PC-9 (cell line): ENCODE measurements at regions not wholly inside any gene's neighbourhood (a gene's known extent, or its start where the extent isn't known, plus 50 kb on each side); places are given as distances from the start of the nearest gene placed in this dataset.

Source experiments
- BruUV-seq: library from RNA; stranded (reverse); fragments of 400-500 nt; replicated peaks from 2 replicates; lab custom pipeline; 2021; lab: Mats Ljungman, UMichigan
- CTCF ChIA-PET: fragments of 300-600 bp; sonication (Branson Sonifier 250); formaldehyde crosslinking; loops from one replicate; lab custom pipeline; 2022; ENCODE audit warnings: antibody characterized with exemption; lab: Charles Lee
- POLR2A ChIA-PET: fragments of 300-600 bp; sonication (Branson Sonifier 250); formaldehyde crosslinking; loops from one replicate; lab custom pipeline; 2022; ENCODE audit warnings: antibody characterized with exemption; ENCODE audit not compliant: unreplicated experiment; lab: Charles Lee
- DNase-seq, 2 experiments: peaks; one replicate each; pipeline versions ENCODE4 v3.0.0 to v3.0.0-alpha.2; 2015 to 2022; ENCODE audit warnings: mixed read lengths in 1 of 2
- H2AFZ ChIP-seq: fragments of 200-600 bp; sonication (generic); 2 replicates; pipeline ENCODE4 v1.8.1; 2017; ENCODE audit warnings: antibody characterized with exemption
- H3F3A ChIP-seq: fragments of 200-600 bp; sonication (generic); 2 replicates; pipeline ENCODE4 v1.8.1; 2017; ENCODE audit warnings: antibody characterized with exemption, mild to moderate bottlenecking, low read depth; ENCODE audit not compliant: insufficient read depth
- H3K27ac ChIP-seq: fragments of 200-600 bp; sonication (generic); 2 replicates; pipeline ENCODE4 v1.6.1; 2016; ENCODE audit warnings: mixed run types
- H3K27me3 ChIP-seq: fragments of 200-600 bp; sonication (generic); 2 replicates; pipeline ENCODE4 v1.6.1; 2016; ENCODE audit warnings: low read depth, mixed run types; ENCODE audit not compliant: insufficient read depth
- H3K36me3 ChIP-seq: fragments of 200-600 bp; sonication (generic); 2 replicates; pipeline ENCODE4 v1.6.1; 2016; ENCODE audit warnings: low read depth, mixed run types
- H3K4me1 ChIP-seq: fragments of 200-600 bp; sonication (generic); replicated peaks from 2 replicates; pipeline ENCODE4 v1.6.1; 2016; ENCODE audit warnings: mixed run types; ENCODE audit not compliant: insufficient read depth
- H3K4me2 ChIP-seq: fragments of 200-600 bp; sonication (generic); 2 replicates; pipeline ENCODE4 v1.6.1; 2017; ENCODE audit warnings: mixed run types
- H3K4me3 ChIP-seq: fragments of 200-600 bp; sonication (generic); 2 replicates; pipeline ENCODE4 v1.6.1; 2016; ENCODE audit warnings: mixed run types
- H3K79me2 ChIP-seq: fragments of 200-600 bp; sonication (generic); 2 replicates; pipeline ENCODE4 v1.6.1; 2017; ENCODE audit warnings: low read depth, mixed run types
- H3K9me2 ChIP-seq: fragments of 200-600 bp; sonication (generic); 2 replicates; pipeline ENCODE4 v1.8.1; 2017; ENCODE audit warnings: mild to moderate bottlenecking; ENCODE audit not compliant: insufficient read depth
- H3K9me3 ChIP-seq: fragments of 200-600 bp; sonication (generic); 2 replicates; pipeline ENCODE4 v1.8.1; 2016; ENCODE audit warnings: low read depth; ENCODE audit not compliant: insufficient read depth
- H4K20me1 ChIP-seq: fragments of 200-600 bp; sonication (generic); 2 replicates; pipeline ENCODE4 v1.8.1; 2017; ENCODE audit not compliant: insufficient read depth
- EZH2 ChIP-seq: fragments of 200-600 bp; sonication (generic); IDR thresholded peaks from 2 replicates; pipeline ENCODE4 v1.8.0; 2017; ENCODE audit warnings: antibody characterized with exemption, low read depth
- intact Hi-C: fragments of 100-400 bp; cut with micrococcal nuclease; formaldehyde crosslinking; loops from one replicate; pipeline ENCODE4 v1.10.0; 2022; ENCODE audit not compliant: unreplicated experiment
- TF ChIP-seq, protein P1 (sequence below): fragments of 200-600 bp; sonication (generic); conservative IDR thresholded peaks from 2 replicates; pipeline ENCODE4 v1.6.1; 2017; ENCODE audit warnings: mixed run types, antibody characterized with exemption, mild to moderate bottlenecking, moderate library complexity

DNA sequence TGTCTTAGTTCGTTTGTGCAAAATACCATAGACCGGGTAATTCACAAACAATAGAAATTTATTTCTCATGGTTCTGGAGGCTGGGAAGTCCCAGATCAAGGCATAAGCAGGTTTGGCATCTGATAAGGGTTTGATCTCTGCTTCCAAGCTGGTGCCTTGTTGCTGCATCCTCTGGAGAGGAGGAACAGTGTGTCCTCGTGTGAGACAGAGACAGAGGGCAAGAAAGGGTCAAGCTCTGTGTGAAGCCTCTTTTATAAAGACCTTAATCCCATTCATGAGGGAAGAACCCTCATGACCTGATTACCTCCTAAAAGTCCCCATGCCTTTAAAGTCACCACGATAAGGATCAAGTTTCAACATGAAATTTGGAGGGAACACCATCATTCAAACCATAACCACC lies 55.8 kb upstream of the TANC2 start:
- Histone ChIP-seq H3K27ac (no peak overlapping the region), H3F3A (no peaks in the 10 kb centered on the region), H3K9me2 (no peaks in the 10 kb centered on the region), H3K27me3 (no peaks in the 10 kb centered on the region), H3K79me2 (no peaks in the 10 kb centered on the region), H3K4me2 (no peak overlapping the region), H2AFZ (no peak overlapping the region), H3K9me3 (peaks cover 11% of the 10 kb centered on the region; the same call in 1 of the 2 replicates), H4K20me1 (no peaks in the 10 kb centered on the region), H3K4me1 (no peaks in the 10 kb centered on the region), H3K4me3 (no peak overlapping the region), H3K36me3 (no peaks in the 10 kb centered on the region)
- intact Hi-C loops: no loop called here
- BruUV-seq: no TSS peak
- ChIA-PET CTCF (no interaction called here), POLR2A (no interaction called here)
- no peak for DNase-seq
- TF ChIP-seq, protein P1, sequence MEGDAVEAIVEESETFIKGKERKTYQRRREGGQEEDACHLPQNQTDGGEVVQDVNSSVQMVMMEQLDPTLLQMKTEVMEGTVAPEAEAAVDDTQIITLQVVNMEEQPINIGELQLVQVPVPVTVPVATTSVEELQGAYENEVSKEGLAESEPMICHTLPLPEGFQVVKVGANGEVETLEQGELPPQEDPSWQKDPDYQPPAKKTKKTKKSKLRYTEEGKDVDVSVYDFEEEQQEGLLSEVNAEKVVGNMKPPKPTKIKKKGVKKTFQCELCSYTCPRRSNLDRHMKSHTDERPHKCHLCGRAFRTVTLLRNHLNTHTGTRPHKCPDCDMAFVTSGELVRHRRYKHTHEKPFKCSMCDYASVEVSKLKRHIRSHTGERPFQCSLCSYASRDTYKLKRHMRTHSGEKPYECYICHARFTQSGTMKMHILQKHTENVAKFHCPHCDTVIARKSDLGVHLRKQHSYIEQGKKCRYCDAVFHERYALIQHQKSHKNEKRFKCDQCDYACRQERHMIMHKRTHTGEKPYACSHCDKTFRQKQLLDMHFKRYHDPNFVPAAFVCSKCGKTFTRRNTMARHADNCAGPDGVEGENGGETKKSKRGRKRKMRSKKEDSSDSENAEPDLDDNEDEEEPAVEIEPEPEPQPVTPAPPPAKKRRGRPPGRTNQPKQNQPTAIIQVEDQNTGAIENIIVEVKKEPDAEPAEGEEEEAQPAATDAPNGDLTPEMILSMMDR: no peak
- TF ChIP-seq EZH2: no peak

DNA sequence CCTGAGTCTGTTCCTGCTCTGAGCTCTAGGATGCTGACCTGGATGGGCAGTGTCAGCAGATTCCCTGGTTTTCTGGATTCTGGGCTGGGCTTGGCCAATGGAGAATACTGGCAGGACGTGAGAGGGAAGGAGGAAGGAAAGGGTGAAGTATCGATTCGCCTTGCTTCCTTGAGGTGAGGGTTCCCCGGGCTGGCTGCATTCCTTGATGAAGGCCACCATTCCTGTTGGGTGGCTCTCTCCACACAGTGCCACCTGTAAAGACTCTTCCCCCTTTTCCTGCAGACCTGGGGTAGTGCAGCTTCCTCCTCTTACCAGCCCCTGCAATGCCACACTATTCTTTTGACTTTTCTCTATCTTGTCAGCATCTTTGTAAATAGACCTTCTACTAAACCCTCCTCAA lies 58.1 kb upstream of the TANC2 start:
- Histone ChIP-seq H3K27ac (no peak overlapping the region), H3K4me1 (0 out of 2 replicates have a peak, but pooled peaks cover 2% of the 10 kb centered on the region), H3K4me2 (no peak overlapping the region), H3K9me3 (peaks cover 9% of the 10 kb centered on the region; the same call in 1 of the 2 replicates), H2AFZ (no peak overlapping the region), H3K4me3 (no peak overlapping the region), H3K79me2 (no peaks in the 10 kb centered on the region), H4K20me1 (no peaks in the 10 kb centered on the region), H3K36me3 (no peaks in the 10 kb centered on the region), H3K9me2 (no peaks in the 10 kb centered on the region), H3F3A (no peaks in the 10 kb centered on the region), H3K27me3 (no peaks in the 10 kb centered on the region)
- TF ChIP-seq, protein P1: no peak
- TF ChIP-seq EZH2: no peak
- BruUV-seq: no TSS peak
- intact Hi-C loops: no loop called here
- ChIA-PET POLR2A (interaction anchor here (0.6 kb wide), 1 partner anchor 45 kb away, joined by 3 read pairs; no protein-coding TSS in a partner anchor), CTCF (no interaction called here)
- peak in 1 of 2 experiments; percentile 15 for DNase-seq

DNA sequence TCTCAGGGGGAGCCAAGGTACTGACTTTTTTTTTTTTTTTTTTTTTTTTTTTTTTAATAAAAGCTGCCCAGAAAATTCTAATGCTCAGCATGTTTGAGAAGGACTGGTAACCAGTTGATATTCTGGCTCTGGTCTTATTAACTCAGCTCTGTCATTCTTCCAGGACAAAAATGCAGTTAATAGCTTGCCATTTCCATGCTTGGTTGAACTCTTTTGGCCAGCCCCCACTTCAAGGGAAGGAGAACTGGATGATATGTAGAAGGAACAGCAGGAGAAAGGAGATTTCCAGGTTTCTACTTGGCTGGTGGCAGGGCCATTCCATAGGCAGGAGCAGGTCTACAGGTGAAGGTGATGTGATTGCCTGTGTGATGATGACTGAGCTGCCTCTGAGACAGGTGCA lies 59.2 kb upstream of the TANC2 start:
- intact Hi-C loops: no loop called here
- H3K27ac ChIP-seq: no peak overlapping the region
- ChIA-PET POLR2A (interaction anchor here (0.7 kb wide), 1 partner anchor 192 kb away, joined by 4 read pairs; no protein-coding TSS in a partner anchor), CTCF (no interaction called here)
- no peaks in the 10 kb centered on the region for H3K9me3 ChIP-seq
- H3K4me1 ChIP-seq: 0 out of 2 replicates have a peak, but pooled peaks cover 5% of the 10 kb centered on the region
- TF ChIP-seq, protein P1: no peak
- no peak for TF ChIP-seq EZH2
- no peaks in the 10 kb centered on the region for H3K27me3 ChIP-seq
- DNase-seq: no peak
- no peaks in the 10 kb centered on the region for H3F3A ChIP-seq
- no TSS peak for BruUV-seq
- H4K20me1 ChIP-seq: no peaks in the 10 kb centered on the region
- no peaks in the 10 kb centered on the region for H3K79me2 ChIP-seq
- no peaks in the 10 kb centered on the region for H3K36me3 ChIP-seq
- H3K9me2 ChIP-seq: no peaks in the 10 kb centered on the region
- H3K4me3 ChIP-seq: no peak overlapping the region
- H3K4me2 ChIP-seq: no peak overlapping the region
- no peak overlapping the region for H2AFZ ChIP-seq
